Skeletal muscle tissue (tissue), 3 donors: ENCODE measurements at regions not wholly inside any gene's neighbourhood (a gene's known extent, or its start where the extent isn't known, plus 50 kb on each side); places are given as distances from the start of the nearest gene placed in this dataset.

Experiments
- H3K27ac ChIP-seq: one replicate; pipeline ENCODE4 v1.7.0; 2013; ENCODE audit warnings: mild to moderate bottlenecking, low read depth, low read length, inconsistent platforms
- H3K27me3 ChIP-seq, 3 donors: one replicate each; pipeline ENCODE4 v1.7.0; 2013; ENCODE audit warnings: low read length in 3 of 3; ENCODE audit not compliant: control insufficient read depth in 3 of 3, insufficient read depth in 3 of 3
- H3K36me3 ChIP-seq, 3 donors: one replicate each; pipeline ENCODE4 v1.7.0; 2013; ENCODE audit warnings: low read length in 3 of 3; ENCODE audit not compliant: control insufficient read depth in 3 of 3, insufficient read depth in 3 of 3
- H3K4me1 ChIP-seq, 3 donors: one replicate each; pipeline ENCODE4 v1.7.0; 2013; ENCODE audit warnings: low read length in 3 of 3, mild to moderate bottlenecking in 3 of 3; ENCODE audit not compliant: control insufficient read depth in 3 of 3, insufficient read depth in 3 of 3
- H3K4me3 ChIP-seq, 3 donors: one replicate each; pipeline ENCODE4 v1.7.0; 2013; ENCODE audit warnings: low read length in 3 of 3
- H3K9ac ChIP-seq, 3 donors: one replicate each; pipeline ENCODE4 v1.7.0; 2013; ENCODE audit warnings: low read length in 3 of 3, mild to moderate bottlenecking in 3 of 3, moderate library complexity in 2 of 3, low read depth in 1 of 3
- H3K9me3 ChIP-seq, 3 donors: one replicate each; pipeline ENCODE4 v1.7.0; 2013; ENCODE audit warnings: low read length in 3 of 3; ENCODE audit not compliant: control insufficient read depth in 3 of 3
- donor health status: Osteomylitis.

DNA sequence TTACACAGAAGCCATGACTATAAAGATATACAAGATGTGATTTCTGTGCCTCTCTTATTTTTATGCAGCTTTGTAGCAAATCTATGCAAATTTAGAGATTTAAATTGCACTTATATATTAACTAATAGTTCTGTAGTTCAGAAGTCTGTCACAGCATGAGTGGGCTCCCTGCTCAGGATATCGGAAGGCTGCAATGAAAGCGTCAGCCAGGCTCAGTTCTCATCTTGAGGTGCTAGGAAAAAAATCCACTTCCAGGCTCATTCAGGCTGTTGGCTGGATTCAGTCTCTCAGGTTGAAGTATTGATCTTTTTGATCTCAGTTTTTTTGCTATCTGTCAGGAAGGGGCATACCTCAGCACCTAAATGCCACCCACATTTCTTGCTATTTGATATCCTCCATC, 487.4 kb upstream of the DEPDC1 start:
- no peaks in the 10 kb centered on the region for H3K4me1 ChIP-seq
- H3K27me3 ChIP-seq, result no peaks in the 10 kb centered on the region
- no peak overlapping the region for H3K4me3 ChIP-seq
- H3K9ac ChIP-seq, result no peak overlapping the region
- H3K36me3 ChIP-seq, result no peaks in the 10 kb centered on the region
- no peaks in the 10 kb centered on the region for H3K9me3 ChIP-seq
- no peak overlapping the region for H3K27ac ChIP-seq

DNA sequence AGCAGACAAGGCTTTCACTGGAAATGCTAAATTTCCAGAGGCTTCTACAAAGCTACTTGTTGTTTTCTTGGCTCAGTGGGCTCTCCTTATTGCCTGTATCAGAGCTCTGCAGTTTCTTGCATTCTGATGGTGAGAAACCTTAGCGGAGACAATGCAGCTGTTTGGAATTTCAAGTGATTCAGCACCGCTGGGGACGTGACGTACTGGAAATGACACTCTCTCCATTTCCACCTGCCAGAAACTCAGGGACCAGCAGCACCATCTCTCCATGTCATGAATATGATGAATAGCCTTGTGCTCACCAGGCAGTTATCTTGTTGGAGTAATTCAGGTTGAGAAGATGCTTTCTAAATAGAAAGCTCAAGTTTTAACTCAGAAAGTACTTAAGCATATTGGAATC, 497.2 kb upstream of the DEPDC1 start:
- Histone ChIP-seq H3K4me3 (no peak overlapping the region), H3K4me1 (no peaks in the 10 kb centered on the region), H3K9ac (no peak overlapping the region), H3K27ac (no peak overlapping the region), H3K36me3 (no peaks in the 10 kb centered on the region), H3K27me3 (no peaks in the 10 kb centered on the region), H3K9me3 (no peaks in the 10 kb centered on the region)

- no peak overlapping the region for H3K27ac ChIP-seq
- no peak overlapping the region for H3K9ac ChIP-seq
- H3K27me3 ChIP-seq, result no peaks in the 10 kb centered on the region
- no peaks in the 10 kb centered on the region for H3K4me1 ChIP-seq
- H3K4me3 ChIP-seq, result no peak overlapping the region
- H3K9me3 ChIP-seq, result peaks cover 0 to 1% (median 0%) of the 10 kb centered on the region in 3 donors
- no peaks in the 10 kb centered on the region for H3K36me3 ChIP-seq
Observed at GRCh38 chr1:69016468-69016867, 519.6 kb upstream of the DEPDC1 start.

DNA sequence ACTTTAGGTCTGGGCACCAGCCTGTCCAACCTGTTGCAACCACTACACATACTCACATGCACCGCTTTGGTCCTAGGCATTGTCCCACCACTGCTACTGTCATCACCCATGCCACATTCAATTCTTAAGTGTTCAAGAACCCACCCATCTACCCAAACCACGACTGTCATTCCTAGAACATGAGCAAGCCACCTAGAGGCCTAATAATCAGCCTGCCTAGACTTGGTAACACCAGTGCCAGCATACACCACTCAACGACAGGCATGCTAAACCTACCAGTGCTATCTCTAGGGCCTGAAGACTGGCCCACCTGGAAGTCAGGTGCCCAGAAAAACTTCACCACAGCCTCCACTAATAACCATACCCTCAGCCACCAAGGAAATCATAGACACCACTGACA, 532.8 kb upstream of the DEPDC1 start:
- Histone ChIP-seq H3K9ac (no peak overlapping the region), H3K4me1 (no peaks in the 10 kb centered on the region), H3K27ac (no peak overlapping the region), H3K4me3 (no peak overlapping the region), H3K9me3 (peaks cover 0 to 5% (median 0%) of the 10 kb centered on the region in 3 donors), H3K27me3 (no peaks in the 10 kb centered on the region), H3K36me3 (no peaks in the 10 kb centered on the region)

DNA sequence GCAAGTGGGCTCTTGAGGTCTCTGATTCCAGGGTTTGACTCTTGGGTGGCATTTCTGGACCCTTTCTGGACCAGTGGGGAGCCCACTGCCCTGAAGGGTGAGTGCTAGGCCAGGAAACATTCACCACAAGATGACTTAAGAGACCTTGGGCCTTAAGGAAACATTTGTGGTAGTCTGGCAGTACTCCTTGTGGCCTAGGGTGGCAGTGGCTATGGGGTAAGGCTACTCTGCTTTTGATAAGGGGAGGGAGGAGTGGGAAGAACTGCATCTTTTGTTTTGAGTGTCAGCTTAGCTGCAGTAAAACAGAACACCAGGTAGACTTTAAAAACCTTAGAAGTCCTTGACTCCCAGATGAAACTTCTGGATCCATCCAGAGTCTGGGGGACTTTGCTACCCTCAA, 529.3 kb upstream of the LRRC7 start:
- Histone ChIP-seq H3K4me1 (no peaks in the 10 kb centered on the region), H3K9me3 (peaks cover 0 to 2% (median 0%) of the 10 kb centered on the region in 3 donors), H3K4me3 (no peak overlapping the region)

DNA sequence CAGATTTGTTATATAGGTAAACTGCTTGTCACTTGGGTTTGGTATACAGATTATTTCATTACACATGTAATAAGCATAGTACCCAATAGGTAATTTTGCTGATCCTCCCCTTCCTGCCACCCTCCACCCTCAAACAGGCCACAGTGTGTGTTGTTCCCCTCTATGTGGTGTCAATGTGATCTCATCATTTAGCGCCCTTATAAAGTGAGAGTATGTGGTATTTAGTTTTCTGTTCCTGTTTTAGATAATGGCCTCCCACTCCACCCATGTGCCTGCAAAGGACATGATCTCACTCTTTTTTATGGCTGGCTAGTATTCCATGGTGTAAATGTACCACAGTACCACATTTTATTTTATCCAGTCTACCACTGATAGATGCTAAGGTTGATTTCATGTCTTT, 522.1 kb upstream of the LRRC7 start:
- Histone ChIP-seq H3K27ac (no peak overlapping the region), H3K9ac (no peak overlapping the region), H3K4me1 (no peaks in the 10 kb centered on the region), H3K36me3 (no peaks in the 10 kb centered on the region), H3K27me3 (no peaks in the 10 kb centered on the region), H3K9me3 (no peaks in the 10 kb centered on the region), H3K4me3 (no peak overlapping the region)

More for the DNA sequence above, 529.3 kb upstream of the LRRC7 start:
- no peak overlapping the region for H3K9ac ChIP-seq
- H3K27me3 ChIP-seq, result no peaks in the 10 kb centered on the region
- H3K36me3 ChIP-seq, result no peaks in the 10 kb centered on the region
- no peak overlapping the region for H3K27ac ChIP-seq

DNA sequence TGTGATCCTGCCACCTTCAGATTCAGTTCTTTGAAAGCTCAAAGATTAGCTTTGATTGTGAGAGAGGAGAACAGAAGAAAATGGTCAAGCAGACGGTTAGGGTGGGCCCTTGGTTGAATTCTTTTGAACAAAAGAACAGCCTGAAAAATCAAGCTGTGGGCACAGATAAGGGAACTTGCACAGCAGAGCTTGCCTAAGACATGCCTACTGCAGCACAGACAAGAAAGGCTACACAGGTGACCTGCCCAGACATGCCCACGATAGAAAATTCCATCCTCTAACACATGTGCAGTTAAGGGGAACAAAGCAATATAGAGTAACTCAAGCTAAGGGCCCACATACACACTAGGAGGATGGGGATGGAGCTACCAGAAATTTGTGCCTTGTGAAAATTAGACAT, 512.5 kb upstream of the LRRC7 start:
- no peaks in the 10 kb centered on the region for H3K9me3 ChIP-seq
- no peaks in the 10 kb centered on the region for H3K27me3 ChIP-seq
- H3K9ac ChIP-seq, result no peak overlapping the region
- no peaks in the 10 kb centered on the region for H3K36me3 ChIP-seq
- H3K4me1 ChIP-seq, result no peaks in the 10 kb centered on the region
- H3K27ac ChIP-seq, result no peak overlapping the region
- no peak overlapping the region for H3K4me3 ChIP-seq

GRCh38 chr1:69058454-69058853, 509.3 kb upstream of the LRRC7 start:
- H3K27ac ChIP-seq, result no peak overlapping the region
- no peaks in the 10 kb centered on the region for H3K4me1 ChIP-seq
- H3K36me3 ChIP-seq, result no peaks in the 10 kb centered on the region
- H3K27me3 ChIP-seq, result no peaks in the 10 kb centered on the region
- H3K4me3 ChIP-seq, result no peak overlapping the region
- H3K9ac ChIP-seq, result no peak overlapping the region
- no peaks in the 10 kb centered on the region for H3K9me3 ChIP-seq

GRCh38 chr1:69070660-69071373, 496.9 kb upstream of the LRRC7 start:
- H3K9me3 ChIP-seq, result no peaks in the 10 kb centered on the region
- no peaks in the 10 kb centered on the region for H3K36me3 ChIP-seq
- no peak overlapping the region for H3K9ac ChIP-seq
- H3K27ac ChIP-seq, result no peak overlapping the region
- H3K4me1 ChIP-seq, result no peaks in the 10 kb centered on the region
- H3K4me3 ChIP-seq, result no peak overlapping the region
- no peaks in the 10 kb centered on the region for H3K27me3 ChIP-seq

DNA sequence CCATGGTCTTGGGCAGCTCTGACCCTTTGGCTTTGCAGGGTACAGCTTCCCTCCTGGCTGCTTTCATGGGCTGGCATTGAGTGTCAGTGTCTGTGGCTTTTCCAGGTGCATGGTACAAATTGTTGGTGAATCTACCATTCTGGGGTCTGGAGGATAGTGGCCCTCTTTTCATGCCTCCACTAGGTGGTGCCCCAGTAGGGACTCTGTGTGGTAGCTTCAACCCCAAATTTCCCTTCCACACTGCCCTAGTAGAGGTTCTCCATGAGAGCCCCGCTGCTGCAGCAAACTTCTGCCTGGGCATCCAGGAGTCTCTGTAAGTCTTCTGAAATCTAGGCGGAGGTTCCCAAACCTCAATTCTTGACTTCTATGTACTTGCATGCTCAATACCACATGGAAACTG, 494.5 kb upstream of the LRRC7 start:
- Histone ChIP-seq H3K9me3 (no peaks in the 10 kb centered on the region), H3K27me3 (no peaks in the 10 kb centered on the region), H3K4me3 (no peak overlapping the region), H3K36me3 (no peaks in the 10 kb centered on the region), H3K27ac (no peak overlapping the region), H3K4me1 (no peaks in the 10 kb centered on the region), H3K9ac (no peak overlapping the region)
